ENCODE measurements at regions not wholly inside any gene's neighbourhood (a gene's known extent, or its start where the extent isn't known, plus 50 kb on each side); places are given as distances from the start of the nearest gene placed in this dataset.

DNA sequence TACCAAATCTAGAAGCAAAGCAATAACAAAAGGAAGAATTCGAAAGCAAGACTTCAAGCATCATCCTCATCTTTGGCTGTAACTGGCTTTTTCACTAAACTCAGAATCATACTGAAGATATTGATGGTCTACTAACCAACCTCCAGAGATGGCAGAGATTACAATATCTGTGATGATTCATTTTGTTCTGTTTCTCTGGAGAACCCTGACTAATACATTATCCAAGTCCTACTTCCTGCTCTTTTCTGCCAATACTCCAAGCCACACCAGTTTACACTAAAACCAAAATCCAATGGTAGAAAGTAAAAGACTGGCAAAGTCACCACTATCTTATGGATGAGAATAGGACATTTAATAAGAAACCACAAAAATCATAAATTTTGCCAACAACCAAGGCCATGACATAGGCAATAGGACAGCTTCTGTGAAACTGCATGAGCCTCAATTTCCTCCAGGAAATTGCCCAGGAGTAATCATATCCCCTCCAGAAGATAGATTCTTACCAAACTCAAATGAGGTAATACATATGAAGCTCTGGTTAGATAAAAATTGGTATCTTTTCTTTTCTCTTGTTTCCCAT, 159.8 kb downstream of the METTL4 start:
- no peaks in the 10 kb centered on the region for H3K36me3 ChIP-seq (ENCODE audit: insufficient read depth, low read length)
- no peak overlapping the region for H3K4me3 ChIP-seq (ENCODE audit: low read length)
- H3K27me3 ChIP-seq (ENCODE audit: insufficient read depth, low read length): no peaks in the 10 kb centered on the region
- H3K4me1 ChIP-seq (ENCODE audit: insufficient read depth, low read length): no peaks in the 10 kb centered on the region
- no peaks in the 10 kb centered on the region for H3K9me3 ChIP-seq (ENCODE audit: low read length)
- no peak overlapping the region for H2AFZ ChIP-seq (ENCODE audit: low read depth, low read length)

- Histone ChIP-seq H3K4me3 (ENCODE audit: low read length) (no peak overlapping the region), H3K36me3 (ENCODE audit: insufficient read depth, low read length) (no peaks in the 10 kb centered on the region), H3K4me1 (ENCODE audit: insufficient read depth, low read length) (no peaks in the 10 kb centered on the region), H2AFZ (ENCODE audit: low read depth, low read length) (no peak overlapping the region), H3K9me3 (ENCODE audit: low read length) (no peaks in the 10 kb centered on the region), H3K27me3 (ENCODE audit: insufficient read depth, low read length) (no peaks in the 10 kb centered on the region)
Measured at GRCh38 chr18:2412281-2412680, 159.0 kb downstream of the METTL4 start.

- H3K36me3 ChIP-seq (ENCODE audit: insufficient read depth, low read length): no peaks in the 10 kb centered on the region
- no peak overlapping the region for H3K4me3 ChIP-seq (ENCODE audit: low read length)
- no peak overlapping the region for H2AFZ ChIP-seq (ENCODE audit: low read depth, low read length)
- H3K9me3 ChIP-seq (ENCODE audit: low read length): no peaks in the 10 kb centered on the region
- H3K27me3 ChIP-seq (ENCODE audit: insufficient read depth, low read length): no peaks in the 10 kb centered on the region
- no peaks in the 10 kb centered on the region for H3K4me1 ChIP-seq (ENCODE audit: insufficient read depth, low read length)
Measured at GRCh38 chr18:2412996-2413751, 158.1 kb downstream of the METTL4 start.

GRCh38 chr18:2414235-2414634, 157.1 kb downstream of the METTL4 start:
- H3K4me1 ChIP-seq (ENCODE audit: insufficient read depth, low read length): no peaks in the 10 kb centered on the region
- no peak overlapping the region for H3K4me3 ChIP-seq (ENCODE audit: low read length)
- no peak overlapping the region for H2AFZ ChIP-seq (ENCODE audit: low read depth, low read length)
- no peaks in the 10 kb centered on the region for H3K9me3 ChIP-seq (ENCODE audit: low read length)
- H3K27me3 ChIP-seq (ENCODE audit: insufficient read depth, low read length): no peaks in the 10 kb centered on the region
- no peaks in the 10 kb centered on the region for H3K36me3 ChIP-seq (ENCODE audit: insufficient read depth, low read length)

DNA sequence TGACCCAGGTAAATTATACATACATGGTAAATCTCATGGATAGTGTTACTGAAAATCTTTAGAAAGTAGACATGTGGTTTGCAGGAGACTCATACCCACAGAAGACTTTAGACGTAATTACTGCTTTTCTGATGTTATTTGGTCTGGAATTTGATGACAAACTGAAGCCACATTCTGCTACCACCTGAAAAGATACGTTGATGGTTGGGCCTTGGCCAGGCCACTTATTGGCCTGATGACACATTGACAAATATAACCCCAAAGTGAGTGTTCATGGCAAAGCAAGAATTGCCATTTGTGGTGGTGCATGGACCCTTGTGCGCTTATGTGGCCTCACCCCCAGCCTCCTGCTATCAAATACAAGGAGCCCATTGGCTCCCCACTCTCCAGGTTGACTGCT, 155.6 kb downstream of the METTL4 start:
- no peak overlapping the region for H2AFZ ChIP-seq (ENCODE audit: low read depth, low read length)
- H3K4me1 ChIP-seq (ENCODE audit: insufficient read depth, low read length): no peaks in the 10 kb centered on the region
- no peaks in the 10 kb centered on the region for H3K36me3 ChIP-seq (ENCODE audit: insufficient read depth, low read length)
- H3K4me3 ChIP-seq (ENCODE audit: low read length): no peak overlapping the region
- no peaks in the 10 kb centered on the region for H3K9me3 ChIP-seq (ENCODE audit: low read length)
- H3K27me3 ChIP-seq (ENCODE audit: insufficient read depth, low read length): no peaks in the 10 kb centered on the region

- Histone ChIP-seq H3K27me3 (ENCODE audit: insufficient read depth, low read length) (no peaks in the 10 kb centered on the region), H3K36me3 (ENCODE audit: insufficient read depth, low read length) (no peaks in the 10 kb centered on the region), H3K4me1 (ENCODE audit: insufficient read depth, low read length) (no peaks in the 10 kb centered on the region), H3K4me3 (ENCODE audit: low read length) (no peak overlapping the region), H3K9me3 (ENCODE audit: low read length) (no peaks in the 10 kb centered on the region), H2AFZ (ENCODE audit: low read depth, low read length) (no peak overlapping the region)
Measured at GRCh38 chr18:2417861-2418610, 153.3 kb downstream of the METTL4 start.

GRCh38 chr18:2420367-2420766, 150.9 kb downstream of the METTL4 start:
- Histone ChIP-seq H3K27me3 (ENCODE audit: insufficient read depth, low read length) (no peaks in the 10 kb centered on the region), H3K9me3 (ENCODE audit: low read length) (no peaks in the 10 kb centered on the region), H3K36me3 (ENCODE audit: insufficient read depth, low read length) (no peaks in the 10 kb centered on the region), H3K4me1 (ENCODE audit: insufficient read depth, low read length) (no peaks in the 10 kb centered on the region), H2AFZ (ENCODE audit: low read depth, low read length) (no peak overlapping the region), H3K4me3 (ENCODE audit: low read length) (no peak overlapping the region)

GRCh38 chr18:2423761-2424160, 147.5 kb downstream of the METTL4 start:
- H2AFZ ChIP-seq (ENCODE audit: low read depth, low read length): no peak overlapping the region
- H3K4me3 ChIP-seq (ENCODE audit: low read length): no peak overlapping the region
- H3K27me3 ChIP-seq (ENCODE audit: insufficient read depth, low read length): no peaks in the 10 kb centered on the region
- no peaks in the 10 kb centered on the region for H3K9me3 ChIP-seq (ENCODE audit: low read length)
- no peaks in the 10 kb centered on the region for H3K36me3 ChIP-seq (ENCODE audit: insufficient read depth, low read length)
- H3K4me1 ChIP-seq (ENCODE audit: insufficient read depth, low read length): no peaks in the 10 kb centered on the region

DNA sequence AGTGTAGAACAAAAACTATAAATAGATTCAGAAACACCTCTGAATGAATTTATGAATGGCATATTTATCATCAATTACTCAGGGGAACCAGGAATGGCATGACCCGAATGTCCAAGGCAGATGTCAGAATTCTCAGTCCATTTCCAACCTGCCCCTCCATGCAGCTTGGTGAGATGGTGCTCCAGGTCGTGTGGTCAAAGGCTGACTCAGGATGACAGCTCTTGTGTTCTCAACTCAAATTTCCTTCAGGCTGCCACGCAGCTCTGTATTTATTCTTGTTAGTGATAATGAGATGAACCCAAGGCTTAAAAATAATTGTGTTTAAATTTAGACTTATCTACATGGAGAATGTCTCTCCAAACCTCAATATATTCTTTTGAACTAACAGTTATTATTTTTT, 146.9 kb downstream of the METTL4 start:
- no peak overlapping the region for H3K4me3 ChIP-seq (ENCODE audit: low read length)
- H3K36me3 ChIP-seq (ENCODE audit: insufficient read depth, low read length): no peaks in the 10 kb centered on the region
- H2AFZ ChIP-seq (ENCODE audit: low read depth, low read length): no peak overlapping the region
- no peaks in the 10 kb centered on the region for H3K4me1 ChIP-seq (ENCODE audit: insufficient read depth, low read length)
- H3K9me3 ChIP-seq (ENCODE audit: low read length): no peaks in the 10 kb centered on the region
- no peaks in the 10 kb centered on the region for H3K27me3 ChIP-seq (ENCODE audit: insufficient read depth, low read length)

GRCh38 chr18:2425426-2426317, 145.6 kb downstream of the METTL4 start:
- Histone ChIP-seq H3K4me1 (ENCODE audit: insufficient read depth, low read length) (no peaks in the 10 kb centered on the region), H2AFZ (ENCODE audit: low read depth, low read length) (no peak overlapping the region), H3K36me3 (ENCODE audit: insufficient read depth, low read length) (no peaks in the 10 kb centered on the region), H3K9me3 (ENCODE audit: low read length) (no peaks in the 10 kb centered on the region), H3K27me3 (ENCODE audit: insufficient read depth, low read length) (no peaks in the 10 kb centered on the region), H3K4me3 (ENCODE audit: low read length) (no peak overlapping the region)

GRCh38 chr18:2430191-2430590, 141.1 kb downstream of the METTL4 start:
- Histone ChIP-seq H3K36me3 (ENCODE audit: insufficient read depth, low read length) (no peaks in the 10 kb centered on the region), H3K27me3 (ENCODE audit: insufficient read depth, low read length) (no peaks in the 10 kb centered on the region), H2AFZ (ENCODE audit: low read depth, low read length) (no peak overlapping the region), H3K9me3 (ENCODE audit: low read length) (no peaks in the 10 kb centered on the region), H3K4me3 (ENCODE audit: low read length) (no peak overlapping the region), H3K4me1 (ENCODE audit: insufficient read depth, low read length) (no peaks in the 10 kb centered on the region)

GRCh38 chr18:2431806-2432205, 139.5 kb downstream of the METTL4 start:
- no peak overlapping the region for H2AFZ ChIP-seq (ENCODE audit: low read depth, low read length)
- H3K27me3 ChIP-seq (ENCODE audit: insufficient read depth, low read length): no peaks in the 10 kb centered on the region
- no peak overlapping the region for H3K4me3 ChIP-seq (ENCODE audit: low read length)
- H3K36me3 ChIP-seq (ENCODE audit: insufficient read depth, low read length): no peaks in the 10 kb centered on the region
- H3K4me1 ChIP-seq (ENCODE audit: insufficient read depth, low read length): no peaks in the 10 kb centered on the region
- H3K9me3 ChIP-seq (ENCODE audit: low read length): no peaks in the 10 kb centered on the region

DNA sequence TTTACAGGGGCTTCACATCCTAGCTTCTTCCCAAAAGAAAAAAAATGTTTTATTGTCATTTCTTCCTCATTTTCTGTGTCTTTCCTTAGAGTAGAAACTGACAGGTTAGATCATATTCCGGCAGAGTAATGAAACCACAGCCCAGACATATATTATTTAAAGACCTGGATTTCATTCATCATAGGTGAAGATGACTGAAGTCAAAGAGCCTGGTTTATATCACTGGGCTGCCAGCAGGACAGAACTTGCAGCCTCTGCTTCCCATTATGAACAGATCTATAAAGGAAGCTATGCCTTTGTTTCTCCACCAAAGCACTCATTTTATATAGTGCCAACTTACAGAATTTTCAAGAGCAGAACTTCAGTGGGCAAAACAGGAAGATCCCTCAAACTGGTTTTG, 137.9 kb downstream of the METTL4 start:
- Histone ChIP-seq H3K9me3 (ENCODE audit: low read length) (no peaks in the 10 kb centered on the region), H3K36me3 (ENCODE audit: insufficient read depth, low read length) (no peaks in the 10 kb centered on the region), H3K4me3 (ENCODE audit: low read length) (no peak overlapping the region), H3K4me1 (ENCODE audit: insufficient read depth, low read length) (no peaks in the 10 kb centered on the region), H3K27me3 (ENCODE audit: insufficient read depth, low read length) (no peaks in the 10 kb centered on the region), H2AFZ (ENCODE audit: low read depth, low read length) (no peak overlapping the region)
